NB4 (cell line): ENCODE measurements at regions not wholly inside any gene's neighbourhood (a gene's known extent, or its start where the extent isn't known, plus 50 kb on each side); places are given as distances from the start of the nearest gene placed in this dataset.

Source experiments
- DNase-seq: peaks from one replicate; pipeline ENCODE4 v3.0.0; 2010; ENCODE audit warnings: low read depth
- H3K4me3 ChIP-seq: one replicate; pipeline ENCODE4 v1.5.1; 2011; ENCODE audit warnings: mild to moderate bottlenecking, low read depth, low read length, moderate library complexity
- CTCF ChIP-seq: IDR thresholded peaks from one replicate; pipeline ENCODE4 v1.5.1; 2012; ENCODE audit warnings: low read depth, low read length
- MAX ChIP-seq: IDR thresholded peaks from 2 replicates; pipeline ENCODE4 v1.6.1; 2011; ENCODE audit warnings: low read depth, low read length
- MYC ChIP-seq: IDR thresholded peaks from 2 replicates; pipeline ENCODE4 v1.6.1; 2011; ENCODE audit warnings: low read depth, low read length
- POLR2A ChIP-seq: IDR thresholded peaks from 2 replicates; pipeline ENCODE4 v1.6.1; 2011; ENCODE audit warnings: mild to moderate bottlenecking; ENCODE audit not compliant: insufficient read length; ENCODE audit errors: extremely low read depth

GRCh38 chr7:148935451-148935850 lies 51.4 kb upstream of the EZH2 start:
- no peak overlapping the region for H3K4me3 ChIP-seq
- TF ChIP-seq CTCF (no peak), POLR2A (no peak), MAX (no peak), MYC (no peak)
- DNase-seq, result no peak
